BE2C (cell line): ENCODE measurements at regions not wholly inside any gene's neighbourhood (a gene's known extent, or its start where the extent isn't known, plus 50 kb on each side); places are given as distances from the start of the nearest gene placed in this dataset.

Experiments
- DNase-seq: peaks from one replicate; pipeline ENCODE4 v3.0.0-alpha.2; 2020
- H3K27me3 ChIP-seq: fragments of 250-450 bp; sonication (Bioruptor Pico); 2 replicates; pipeline ENCODE4 v1.5.1; 2020; ENCODE audit warnings: mild to moderate bottlenecking
- H3K36me3 ChIP-seq: fragments of 250-450 bp; sonication (Bioruptor Pico); 2 replicates; pipeline ENCODE4 v1.5.1; 2020; ENCODE audit warnings: mild to moderate bottlenecking
- H3K4me1 ChIP-seq: fragments of 250-450 bp; sonication (Bioruptor Pico); 2 replicates; pipeline ENCODE4 v1.5.1; 2020
- H3K4me3 ChIP-seq: 2 replicates; pipeline ENCODE4 v1.5.1; 2011; ENCODE audit warnings: low read depth, low read length
- H3K9me3 ChIP-seq: fragments of 250-450 bp; sonication (Bioruptor Pico); 2 replicates; pipeline ENCODE4 v1.5.1; 2020
- CTCF ChIP-seq: IDR thresholded peaks from 2 replicates; pipeline ENCODE4 v1.5.1; 2012; ENCODE audit warnings: mild to moderate bottlenecking, low read depth, low read length

GRCh38 chr2:175312137-175312536 is 130.6 kb upstream of the ATP5MC3 start:
- DNase-seq: no peak
- no peak for TF ChIP-seq CTCF

DNA sequence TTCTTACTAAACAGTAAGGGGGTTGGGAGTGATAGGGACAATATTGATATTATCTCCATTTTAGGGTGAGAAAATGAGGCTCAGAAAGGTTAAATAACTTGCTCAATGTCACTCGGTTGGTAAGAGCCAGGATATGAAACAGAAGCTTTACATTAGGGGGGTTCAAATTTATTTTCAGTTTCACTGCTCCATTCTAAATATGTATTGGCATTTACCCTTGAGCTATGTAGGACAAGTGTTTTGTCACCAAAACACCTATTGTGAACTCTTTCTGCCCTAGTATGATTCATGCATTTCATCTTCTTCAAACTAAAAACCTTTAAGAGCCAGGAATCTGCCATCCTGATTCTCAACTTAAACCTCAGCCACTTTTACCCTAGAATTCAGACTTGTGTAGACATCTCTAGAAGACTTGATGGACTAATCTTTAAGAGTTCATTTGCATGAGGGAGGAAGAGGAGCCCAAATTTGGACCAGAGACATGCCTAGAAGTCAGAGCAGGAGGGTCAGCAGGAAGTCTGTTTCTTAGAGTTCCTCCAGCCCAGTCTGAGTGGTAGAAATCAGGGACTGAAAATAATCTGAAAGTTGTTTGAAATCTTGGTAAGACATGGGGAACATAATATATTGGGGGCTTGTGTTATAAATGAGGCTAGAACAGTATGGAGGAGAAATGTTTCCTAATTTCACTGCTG is 129.4 kb upstream of the ATP5MC3 start:
- no peak for TF ChIP-seq CTCF
- no peak for DNase-seq
- no peaks in the 10 kb centered on the region for H3K36me3 ChIP-seq
- H3K4me1 ChIP-seq: no peaks in the 10 kb centered on the region
- no peaks in the 10 kb centered on the region for H3K27me3 ChIP-seq
- H3K4me3 ChIP-seq: no peak overlapping the region
- H3K9me3 ChIP-seq: no peaks in the 10 kb centered on the region

More at GRCh38 chr2:175312137-175312536, 130.6 kb upstream of the ATP5MC3 start:
- Histone ChIP-seq H3K36me3 (no peaks in the 10 kb centered on the region), H3K4me3 (no peak overlapping the region), H3K4me1 (no peaks in the 10 kb centered on the region), H3K9me3 (no peaks in the 10 kb centered on the region), H3K27me3 (no peaks in the 10 kb centered on the region)

DNA sequence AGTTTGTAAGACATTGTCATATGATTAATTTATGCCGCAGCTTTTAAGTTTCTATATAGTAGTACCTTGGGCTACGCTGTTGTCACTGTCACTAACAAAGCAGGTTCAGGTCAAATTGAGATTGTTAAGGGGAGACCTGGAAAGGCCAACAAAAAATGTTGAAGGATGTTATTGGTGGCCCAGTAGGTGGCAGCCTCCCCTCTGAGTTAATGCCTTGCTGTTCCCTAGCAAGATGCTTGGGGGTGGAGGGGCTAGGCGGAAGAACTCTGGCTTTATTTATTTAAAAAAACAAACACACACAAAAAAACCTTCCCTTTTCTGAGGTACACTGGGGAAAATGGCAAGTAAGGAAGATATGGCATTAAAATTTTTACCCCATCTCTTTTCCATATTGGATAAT is 128.3 kb upstream of the ATP5MC3 start:
- H3K36me3 ChIP-seq: no peaks in the 10 kb centered on the region
- no peaks in the 10 kb centered on the region for H3K9me3 ChIP-seq
- DNase-seq: peak; percentile 51
- H3K27me3 ChIP-seq: no peaks in the 10 kb centered on the region
- H3K4me3 ChIP-seq: no peak overlapping the region
- H3K4me1 ChIP-seq: no peaks in the 10 kb centered on the region
- peak; percentile 62 for TF ChIP-seq CTCF

- no peaks in the 10 kb centered on the region for H3K9me3 ChIP-seq
- DNase-seq: no peak
- H3K36me3 ChIP-seq: no peaks in the 10 kb centered on the region
- no peaks in the 10 kb centered on the region for H3K4me1 ChIP-seq
- TF ChIP-seq CTCF: no peak
- H3K27me3 ChIP-seq: no peaks in the 10 kb centered on the region
- H3K4me3 ChIP-seq: no peak overlapping the region
Observed at GRCh38 chr2:175308005-175308404, 126.5 kb upstream of the ATP5MC3 start.

- Histone ChIP-seq H3K27me3 (no peaks in the 10 kb centered on the region), H3K4me3 (no peak overlapping the region), H3K4me1 (no peaks in the 10 kb centered on the region), H3K36me3 (no peaks in the 10 kb centered on the region), H3K9me3 (no peaks in the 10 kb centered on the region)
- no peak for DNase-seq
- TF ChIP-seq CTCF: no peak
Observed at GRCh38 chr2:175304541-175304940, 123.0 kb upstream of the ATP5MC3 start.

GRCh38 chr2:175293776-175294175 is 112.3 kb upstream of the ATP5MC3 start:
- Histone ChIP-seq H3K4me3 (no peak overlapping the region), H3K9me3 (no peaks in the 10 kb centered on the region), H3K36me3 (no peaks in the 10 kb centered on the region), H3K4me1 (no peaks in the 10 kb centered on the region), H3K27me3 (no peaks in the 10 kb centered on the region)
- DNase-seq: no peak
- no peak for TF ChIP-seq CTCF
